Subcutaneous abdominal adipose tissue (tissue), 5 donors: ENCODE measurements at regions not wholly inside any gene's neighbourhood (a gene's known extent, or its start where the extent isn't known, plus 50 kb on each side); places are given as distances from the start of the nearest gene placed in this dataset.
A peak's percentile ranks its signal among the peaks of the same experiment; 100 is the strongest.

Experiments used
- H3K27ac ChIP-seq: one replicate; pipeline ENCODE4 v1.7.0; 2013; ENCODE audit warnings: low read depth, mild to moderate bottlenecking, inconsistent platforms, low read length, moderate library complexity
- H3K27me3 ChIP-seq, 5 donors: one replicate each; pipeline ENCODE4 v1.7.0; 2013; ENCODE audit warnings: low read length in 5 of 5, inconsistent platforms in 1 of 5; ENCODE audit not compliant: control insufficient read depth in 5 of 5, insufficient read depth in 4 of 5
- H3K36me3 ChIP-seq, 5 donors: one replicate each; pipeline ENCODE4 v1.7.0; 2013; ENCODE audit warnings: low read length in 5 of 5; ENCODE audit not compliant: control insufficient read depth in 5 of 5, insufficient read depth in 5 of 5
- H3K4me1 ChIP-seq, 5 donors: one replicate each; pipeline ENCODE4 v1.7.0; 2013; ENCODE audit warnings: low read length in 5 of 5, mild to moderate bottlenecking in 3 of 5, moderate library complexity in 1 of 5; ENCODE audit not compliant: control insufficient read depth in 5 of 5, insufficient read depth in 5 of 5
- H3K4me3 ChIP-seq, 5 donors: one replicate each; pipeline ENCODE4 v1.7.0; 2013; ENCODE audit warnings: low read length in 5 of 5, low read depth in 1 of 5
- H3K9ac ChIP-seq, 5 donors: one replicate each; pipeline ENCODE4 v1.7.0; 2013; ENCODE audit warnings: low read length in 5 of 5, mild to moderate bottlenecking in 4 of 5, moderate library complexity in 3 of 5
- H3K9me3 ChIP-seq, 5 donors: one replicate each; pipeline ENCODE4 v1.7.0; 2013; ENCODE audit warnings: low read length in 5 of 5; ENCODE audit not compliant: control insufficient read depth in 5 of 5
- donor health status: healthy.
- donor health status: healthy.
- donor health status: healthy.
- donor health status: healthy.
- donor health status: healthy.

DNA sequence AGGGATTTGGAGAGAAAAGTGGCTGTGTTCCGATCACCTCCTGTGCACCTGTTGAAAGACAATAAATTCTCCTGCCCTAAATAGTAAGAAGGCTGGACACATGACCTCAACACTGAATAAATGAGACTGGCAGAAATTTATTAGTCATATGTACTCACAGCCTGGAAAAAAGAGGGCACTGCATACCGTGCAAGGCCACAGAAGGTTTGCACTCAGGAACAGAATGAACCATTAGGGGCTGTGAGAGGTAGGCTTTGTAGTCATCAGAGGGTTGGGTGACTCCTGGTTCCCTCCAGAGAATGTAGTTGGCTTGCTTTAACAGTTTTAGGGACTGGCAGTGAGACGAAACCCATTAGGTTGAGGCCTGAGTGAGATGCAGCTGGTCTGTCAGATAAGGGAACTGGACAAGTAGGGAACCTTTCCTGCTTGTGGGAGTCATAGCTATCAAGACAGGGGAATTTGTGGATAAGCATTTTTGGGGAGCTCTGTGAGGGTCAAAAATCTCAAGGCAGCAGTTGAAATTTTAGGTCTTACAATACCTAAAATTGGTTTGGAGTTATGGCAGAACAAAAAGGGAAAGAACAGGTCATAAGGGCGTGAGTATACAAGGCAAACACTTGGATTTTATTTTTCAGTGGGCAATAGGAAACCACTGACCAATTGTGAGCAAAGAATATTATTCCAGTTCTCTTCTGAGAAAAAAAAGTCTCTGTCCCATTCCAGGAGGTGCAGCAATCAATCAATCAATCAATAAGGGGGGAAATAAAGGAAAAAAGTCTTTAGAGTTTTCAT is 67.9 kb upstream of the BTN3A2 start:
- no peak overlapping the region for H3K9ac ChIP-seq
- no peak overlapping the region for H3K4me3 ChIP-seq
- H3K27me3 ChIP-seq, result peaks cover 0 to 19% (median 2%) of the 10 kb centered on the region in 5 donors
- no peaks in the 10 kb centered on the region for H3K4me1 ChIP-seq
- no peaks in the 10 kb centered on the region for H3K9me3 ChIP-seq
- no peak overlapping the region for H3K27ac ChIP-seq
- no peaks in the 10 kb centered on the region for H3K36me3 ChIP-seq

DNA sequence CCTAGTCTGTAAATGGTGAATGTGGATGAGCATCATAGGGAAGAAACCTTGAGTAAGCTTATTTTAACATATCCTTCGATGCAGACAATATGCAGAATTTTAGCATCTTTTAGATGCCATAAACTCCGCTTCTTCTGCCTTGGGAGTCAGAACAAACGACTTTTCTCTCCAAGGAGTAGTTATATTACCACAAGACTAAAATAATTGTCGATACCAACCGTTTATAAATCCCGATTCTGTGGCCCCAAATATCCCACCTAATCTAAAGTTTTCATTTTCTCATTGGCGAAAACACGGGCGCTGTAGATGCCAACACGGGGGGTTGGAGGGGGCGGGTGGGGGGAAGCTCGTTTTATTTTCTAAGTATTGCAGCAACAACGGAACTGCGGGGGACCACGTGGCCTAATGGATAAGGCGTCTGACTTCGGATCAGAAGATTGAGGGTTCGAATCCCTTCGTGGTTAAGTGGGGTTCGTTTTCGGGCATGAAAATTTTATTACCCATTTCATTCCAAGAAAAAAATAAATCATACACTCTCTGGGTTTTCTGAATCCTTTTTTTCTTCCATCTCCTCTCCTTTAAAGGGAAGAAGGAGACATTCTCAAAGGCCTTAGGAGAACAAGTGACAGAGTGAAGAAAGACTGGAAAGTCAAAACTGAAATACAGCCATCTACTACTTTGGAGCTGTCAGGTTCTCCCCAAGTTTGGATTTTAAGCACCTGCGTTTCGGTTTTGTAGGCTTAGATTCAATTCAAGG is 65.5 kb upstream of the BTN3A2 start:
- Histone ChIP-seq H3K4me1 (no peaks in the 10 kb centered on the region), H3K9me3 (no peaks in the 10 kb centered on the region), H3K9ac (no peak overlapping the region), H3K4me3 (no peak overlapping the region), H3K36me3 (no peaks in the 10 kb centered on the region), H3K27me3 (peaks cover 0 to 16% (median 2%) of the 10 kb centered on the region in 5 donors), H3K27ac (no peak overlapping the region)

DNA sequence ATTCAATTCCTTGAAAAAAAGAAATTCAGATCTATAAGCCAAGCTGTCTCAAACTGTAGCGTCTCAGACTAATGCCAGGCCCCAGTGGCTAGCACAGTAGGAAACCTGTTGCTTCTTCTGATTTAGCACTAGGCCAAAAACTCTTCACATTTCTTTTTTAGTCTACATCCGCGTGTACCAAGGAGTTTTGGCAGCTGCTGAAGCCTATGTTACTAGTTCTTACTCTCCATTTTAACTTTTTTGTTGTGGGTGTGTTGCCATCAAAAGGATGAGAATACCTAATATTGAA is 65.0 kb upstream of the BTN3A2 start:
- H3K4me3 ChIP-seq, result no peak overlapping the region
- no peak overlapping the region for H3K27ac ChIP-seq
- H3K4me1 ChIP-seq, result peaks cover 0 to 3% (median 0%) of the 10 kb centered on the region in 5 donors
- no peak overlapping the region for H3K9ac ChIP-seq
- H3K27me3 ChIP-seq, result peaks cover 0 to 16% (median 2%) of the 10 kb centered on the region in 5 donors
- no peaks in the 10 kb centered on the region for H3K9me3 ChIP-seq
- no peaks in the 10 kb centered on the region for H3K36me3 ChIP-seq

DNA sequence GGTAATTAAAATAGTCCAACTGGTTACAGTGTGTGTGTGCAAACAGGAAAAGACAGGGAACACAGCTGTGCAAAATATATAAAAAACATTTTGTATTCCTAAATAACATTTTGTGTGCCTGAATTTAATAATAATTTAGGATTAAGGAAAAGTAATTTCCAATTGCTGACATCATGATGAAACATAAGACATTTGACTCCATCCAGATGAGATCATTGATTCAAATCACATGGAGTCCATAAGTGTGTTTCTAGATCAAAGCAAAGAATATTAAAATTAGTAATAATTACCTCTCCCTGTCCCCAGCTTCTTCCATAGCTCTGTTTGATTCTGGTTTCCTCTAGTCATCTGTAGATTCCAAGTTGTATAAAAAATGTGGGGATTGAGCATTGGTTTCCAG is 64.6 kb upstream of the BTN3A2 start:
- Histone ChIP-seq H3K27me3 (peaks cover 0 to 16% (median 2%) of the 10 kb centered on the region in 5 donors), H3K27ac (no peak overlapping the region), H3K36me3 (no peaks in the 10 kb centered on the region), H3K4me1 (peaks cover 0 to 4% (median 0%) of the 10 kb centered on the region in 5 donors), H3K9me3 (no peaks in the 10 kb centered on the region), H3K4me3 (no peak overlapping the region), H3K9ac (no peak overlapping the region)

DNA sequence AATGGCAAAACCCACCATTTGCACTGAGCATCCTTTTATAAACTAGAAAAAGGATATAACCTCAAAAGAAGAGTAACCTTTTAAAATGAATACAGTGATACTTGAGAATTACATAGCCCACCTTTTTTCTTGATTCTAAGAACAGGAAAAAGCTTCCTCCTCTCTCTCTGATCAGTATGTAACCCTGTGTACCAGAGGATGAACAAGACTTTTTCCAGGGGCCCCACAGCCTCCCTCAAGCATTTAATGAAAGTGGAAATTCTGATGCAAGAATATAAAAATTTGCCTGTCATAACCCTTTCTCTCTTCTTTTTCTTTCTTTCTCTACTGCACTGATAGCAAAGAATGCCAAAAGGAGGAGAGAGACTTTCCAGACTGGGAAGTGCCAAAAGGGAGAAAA is 64.2 kb upstream of the BTN3A2 start:
- no peaks in the 10 kb centered on the region for H3K36me3 ChIP-seq
- no peak overlapping the region for H3K27ac ChIP-seq

DNA sequence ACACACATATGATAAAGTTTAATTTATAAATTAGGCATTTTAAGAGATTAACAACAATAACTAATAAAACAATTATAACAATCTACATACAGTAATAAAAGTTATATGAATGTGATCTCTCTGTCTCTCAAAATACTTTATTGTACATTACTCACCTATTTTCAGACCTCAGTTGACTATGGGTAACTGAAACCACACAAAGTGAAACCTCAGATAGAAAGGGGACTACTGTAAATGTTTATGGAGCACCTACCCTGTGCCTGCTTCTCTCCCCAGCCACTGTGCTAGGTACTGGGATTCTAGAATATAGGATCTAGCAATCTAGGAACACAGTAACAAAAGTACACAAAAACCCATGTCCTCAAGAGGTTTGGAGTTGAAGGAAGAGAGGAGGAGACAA is 63.4 kb upstream of the BTN3A2 start:
- Histone ChIP-seq H3K36me3 (no peaks in the 10 kb centered on the region), H3K27ac (no peak overlapping the region), H3K4me1 (peaks cover 0 to 4% (median 0%) of the 10 kb centered on the region in 5 donors), H3K9me3 (no peaks in the 10 kb centered on the region), H3K27me3 (peaks cover 0 to 10% (median 0%) of the 10 kb centered on the region in 5 donors), H3K4me3 (no peak overlapping the region), H3K9ac (no peak overlapping the region)

More for the DNA sequence above, 64.2 kb upstream of the BTN3A2 start:
- H3K9me3 ChIP-seq, result no peaks in the 10 kb centered on the region
- peaks cover 0 to 16% (median 2%) of the 10 kb centered on the region in 5 donors for H3K27me3 ChIP-seq
- no peak overlapping the region for H3K4me3 ChIP-seq
- H3K4me1 ChIP-seq, result peaks cover 0 to 4% (median 0%) of the 10 kb centered on the region in 5 donors
- no peak overlapping the region for H3K9ac ChIP-seq

DNA sequence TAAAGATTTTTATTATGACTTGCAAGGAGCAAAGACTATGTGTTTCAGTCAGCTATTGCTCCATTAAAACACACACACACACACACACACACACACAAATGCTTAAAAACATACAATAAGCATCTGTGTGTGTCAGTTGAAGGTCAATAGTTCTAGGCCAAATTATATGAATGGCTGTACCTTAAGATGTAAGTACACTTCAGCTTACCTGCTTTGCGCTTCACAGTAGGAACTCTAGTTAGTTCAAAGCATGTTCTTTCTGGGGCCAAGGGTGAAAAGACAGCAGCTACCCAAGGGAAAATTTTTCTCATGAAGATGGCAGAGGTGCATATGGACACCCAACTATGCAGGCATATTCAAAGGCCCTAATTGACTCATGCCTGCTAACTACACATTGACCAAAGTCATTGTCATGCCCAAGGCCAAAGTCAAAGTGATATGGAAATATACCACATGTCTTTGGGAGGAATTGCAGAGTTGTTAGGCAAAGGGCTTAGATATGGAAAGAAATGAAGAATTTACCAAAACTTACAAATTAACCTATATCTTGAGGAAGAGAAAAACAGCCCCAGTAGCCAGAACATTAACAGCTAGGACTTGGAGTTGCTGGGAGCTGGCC is 61.9 kb upstream of the BTN3A2 start:
- no peaks in the 10 kb centered on the region for H3K36me3 ChIP-seq
- no peaks in the 10 kb centered on the region for H3K9me3 ChIP-seq
- H3K9ac ChIP-seq, result no peak overlapping the region
- H3K4me1 ChIP-seq, result peaks cover 0 to 4% (median 0%) of the 10 kb centered on the region in 5 donors
- peaks cover 0 to 4% (median 0%) of the 10 kb centered on the region in 5 donors for H3K27me3 ChIP-seq
- H3K4me3 ChIP-seq, result no peak overlapping the region
- no peak overlapping the region for H3K27ac ChIP-seq

DNA sequence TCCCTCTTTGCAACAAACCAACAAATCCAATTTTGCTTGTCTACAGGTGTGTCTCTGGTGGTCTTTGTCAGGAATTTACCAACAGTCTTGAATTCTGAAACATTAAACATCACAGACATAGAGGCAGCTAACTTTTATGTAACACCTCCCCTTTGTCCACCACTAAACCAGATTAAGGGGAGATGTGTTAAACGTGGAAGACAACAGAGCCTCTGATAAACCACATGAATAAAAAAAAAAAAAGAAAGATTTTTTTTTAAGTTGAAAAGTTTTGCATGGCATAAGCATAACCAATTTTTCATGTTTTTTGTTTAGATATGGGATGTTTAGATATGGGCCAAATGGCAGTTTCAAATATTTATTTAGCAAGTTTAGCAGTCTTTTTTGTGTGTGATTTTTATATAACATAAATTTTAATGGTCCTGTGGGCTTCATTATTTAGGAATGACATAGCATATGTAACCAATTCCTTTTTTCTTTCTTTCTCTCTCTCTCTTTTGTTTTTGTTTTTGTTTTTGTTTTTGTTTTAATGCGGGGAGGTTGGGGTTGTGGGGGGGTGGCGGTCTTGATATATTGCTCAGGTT is 60.7 kb upstream of the BTN3A2 start:
- no peaks in the 10 kb centered on the region for H3K27me3 ChIP-seq
- H3K27ac ChIP-seq, result peak overlapping the region; percentile 25
- no peak overlapping the region for H3K9ac ChIP-seq
- no peaks in the 10 kb centered on the region for H3K9me3 ChIP-seq
- no peaks in the 10 kb centered on the region for H3K36me3 ChIP-seq
- peaks cover 0 to 4% (median 0%) of the 10 kb centered on the region in 5 donors for H3K4me1 ChIP-seq
- H3K4me3 ChIP-seq, result peak overlapping the region; percentile 62 to 79 (median 63)

DNA sequence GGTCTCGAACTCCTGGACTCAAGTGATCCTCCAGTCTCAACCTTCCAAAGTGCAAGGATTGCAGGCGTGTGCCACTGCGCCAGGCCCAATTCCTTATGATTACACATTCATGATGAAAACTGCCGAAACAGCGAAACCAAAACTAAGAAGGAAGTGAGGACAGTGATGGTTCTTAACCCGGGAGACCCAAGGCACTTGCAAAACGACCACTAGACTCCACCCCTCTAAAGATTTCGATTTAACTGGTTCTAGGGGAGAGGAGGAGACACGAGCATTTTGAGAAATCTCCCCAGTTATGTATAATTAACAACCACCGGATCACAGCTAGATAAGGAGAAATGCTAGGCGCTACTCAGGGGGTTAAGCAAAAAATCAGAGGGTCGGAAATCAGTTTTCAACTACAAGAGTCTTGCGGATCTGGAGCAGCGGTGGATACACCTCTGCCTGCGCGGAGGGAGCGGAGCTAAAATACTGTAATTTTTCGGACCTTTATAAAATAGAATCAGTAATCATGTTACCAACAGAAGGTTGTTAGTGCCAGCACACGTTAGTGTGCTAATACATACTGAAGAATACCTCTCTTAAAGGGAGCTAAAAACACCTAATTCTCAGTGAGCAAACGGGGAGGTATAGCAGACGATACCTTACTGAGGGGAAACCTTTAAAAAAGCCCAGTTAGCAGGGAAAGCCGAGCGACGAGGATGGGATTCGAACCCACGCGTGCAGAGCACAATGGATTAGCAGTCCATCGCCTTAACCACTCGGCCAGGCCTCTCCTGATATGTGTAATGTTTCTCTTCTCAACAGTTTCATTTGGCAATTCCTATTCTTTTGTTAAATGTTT is 60.0 kb upstream of the BTN3A2 start:
- Histone ChIP-seq H3K36me3 (no peaks in the 10 kb centered on the region), H3K27ac (peak overlapping the region; percentile 25), H3K4me3 (peak overlapping the region; percentile 62 to 79 (median 63)), H3K9me3 (no peaks in the 10 kb centered on the region), H3K4me1 (peaks cover 0 to 4% (median 0%) of the 10 kb centered on the region in 5 donors), H3K27me3 (no peaks in the 10 kb centered on the region), H3K9ac (peak overlapping the region in 4 of 5 donors; percentile 26 to 64 (median 51))
